ENCODE measurements at regions not wholly inside any gene's neighbourhood (a gene's known extent, or its start where the extent isn't known, plus 50 kb on each side); places are given as distances from the start of the nearest gene placed in this dataset.

GRCh38 chr6:48289841-48290240 lies 178.8 kb upstream of the PTCHD4 start:
- TF ChIP-seq EZH2 (IDR thresholded peaks at IDR 0.05; ENCODE audit: low read length, unreplicated experiment) (no peak), EZH2phosphoT487 (IDR thresholded peaks at IDR 0.05; ENCODE audit: borderline replicate concordance, low read length) (no peak), CTCF (conservative IDR thresholded peaks at IDR 0.05; ENCODE audit: low read depth, low read length) (no peak)
- no peaks in the 10 kb centered on the region for H4K20me1 ChIP-seq (ENCODE audit: low read length)
- ATAC-seq (no peak), DNase-seq (no peak)
- H3K27me3 ChIP-seq (ENCODE audit: low read length), result no peaks in the 10 kb centered on the region
- H3K4me1 ChIP-seq (ENCODE audit: insufficient read depth, low read length), result no peaks in the 10 kb centered on the region
- intact Hi-C loops (cut with micrococcal nuclease), result no loop called here
- ChIA-PET CTCF (no interaction called here), POLR2A (ENCODE audit: unreplicated experiment) (no interaction called here)
- H3K9me2 ChIP-seq (replicated peaks; ENCODE audit: low read length), result no peaks in the 10 kb centered on the region
- no peaks in the 10 kb centered on the region for H3K79me2 ChIP-seq (ENCODE audit: low read length)
- H3K4me3 ChIP-seq (ENCODE audit: low read length), result no peak overlapping the region
- no peaks in the 10 kb centered on the region for H3K9me3 ChIP-seq (ENCODE audit: low read length)
- H3K9ac ChIP-seq (ENCODE audit: low read length), result no peak overlapping the region
- no peaks in the 10 kb centered on the region for H3F3A ChIP-seq (ENCODE audit: low read length, unreplicated experiment)
- H3K4me2 ChIP-seq (ENCODE audit: low read length), result no peak overlapping the region
- H2AFZ ChIP-seq (ENCODE audit: low read length), result no peak overlapping the region
- no TSS peak for BruUV-seq (replicated peaks)
- H3K36me3 ChIP-seq (ENCODE audit: low read depth, low read length), result no peaks in the 10 kb centered on the region
- H3K27ac ChIP-seq (ENCODE audit: low read length), result no peak overlapping the region

GRCh38 chr6:48281217-48281616 lies 170.2 kb upstream of the PTCHD4 start:
- Histone ChIP-seq H4K20me1 (ENCODE audit: low read length) (no peaks in the 10 kb centered on the region), H3K4me3 (ENCODE audit: low read length) (no peak overlapping the region), H3K9ac (ENCODE audit: low read length) (no peak overlapping the region), H3K9me3 (ENCODE audit: low read length) (no peaks in the 10 kb centered on the region), H3F3A (ENCODE audit: low read length, unreplicated experiment) (no peaks in the 10 kb centered on the region), H3K9me2 (replicated peaks; ENCODE audit: low read length) (no peaks in the 10 kb centered on the region), H3K79me2 (ENCODE audit: low read length) (no peaks in the 10 kb centered on the region), H3K27ac (ENCODE audit: low read length) (no peak overlapping the region), H3K4me2 (ENCODE audit: low read length) (no peak overlapping the region), H3K27me3 (ENCODE audit: low read length) (no peaks in the 10 kb centered on the region), H3K4me1 (ENCODE audit: insufficient read depth, low read length) (no peaks in the 10 kb centered on the region), H3K36me3 (ENCODE audit: low read depth, low read length) (no peaks in the 10 kb centered on the region), H2AFZ (ENCODE audit: low read length) (no peak overlapping the region)
- ChIA-PET POLR2A (ENCODE audit: unreplicated experiment) (no interaction called here), CTCF (no interaction called here)
- intact Hi-C loops (cut with micrococcal nuclease), result no loop called here
- BruUV-seq (replicated peaks), result no TSS peak
- ATAC-seq, result no peak
- DNase-seq, result no peak
- TF ChIP-seq EZH2phosphoT487 (IDR thresholded peaks at IDR 0.05; ENCODE audit: borderline replicate concordance, low read length) (no peak), CTCF (conservative IDR thresholded peaks at IDR 0.05; ENCODE audit: low read depth, low read length) (no peak), EZH2 (IDR thresholded peaks at IDR 0.05; ENCODE audit: low read length, unreplicated experiment) (no peak)

- Histone ChIP-seq H3K9me3 (ENCODE audit: low read length) (no peaks in the 10 kb centered on the region), H3K4me1 (ENCODE audit: insufficient read depth, low read length) (no peaks in the 10 kb centered on the region), H3K4me2 (ENCODE audit: low read length) (no peak overlapping the region), H4K20me1 (ENCODE audit: low read length) (no peaks in the 10 kb centered on the region), H3K9ac (ENCODE audit: low read length) (no peak overlapping the region), H3K79me2 (ENCODE audit: low read length) (no peaks in the 10 kb centered on the region), H3K36me3 (ENCODE audit: low read depth, low read length) (no peaks in the 10 kb centered on the region), H3K27ac (ENCODE audit: low read length) (no peak overlapping the region), H2AFZ (ENCODE audit: low read length) (no peak overlapping the region), H3K27me3 (ENCODE audit: low read length) (no peaks in the 10 kb centered on the region), H3K4me3 (ENCODE audit: low read length) (no peak overlapping the region), H3F3A (ENCODE audit: low read length, unreplicated experiment) (no peaks in the 10 kb centered on the region), H3K9me2 (replicated peaks; ENCODE audit: low read length) (no peaks in the 10 kb centered on the region)
- ChIA-PET POLR2A (ENCODE audit: unreplicated experiment) (no interaction called here), CTCF (no interaction called here)
- DNase-seq, result no peak
- BruUV-seq (replicated peaks), result no TSS peak
- intact Hi-C loops (cut with micrococcal nuclease), result no loop called here
- TF ChIP-seq EZH2 (IDR thresholded peaks at IDR 0.05; ENCODE audit: low read length, unreplicated experiment), result no peak
- no peak for ATAC-seq
Measured at GRCh38 chr6:48280035-48280620, 169.1 kb upstream of the PTCHD4 start.

All from PC-3 (cell line).